GM21447 (cell line): ENCODE measurements at regions not wholly inside any gene's neighbourhood (a gene's known extent, or its start where the extent isn't known, plus 50 kb on each side); places are given as distances from the start of the nearest gene placed in this dataset.
"Not testable (repeated sequence)": the region's sequence is repeated elsewhere in the genome, so short reads cannot be mapped to it uniquely, and the experiment has no call there.

Experiments used
- ATAC-seq: cut with Tn5 transposase; IDR thresholded peaks from one replicate; pipeline ENCODE4 v1.9.1; 2021; ENCODE audit not compliant: unreplicated experiment

DNA sequence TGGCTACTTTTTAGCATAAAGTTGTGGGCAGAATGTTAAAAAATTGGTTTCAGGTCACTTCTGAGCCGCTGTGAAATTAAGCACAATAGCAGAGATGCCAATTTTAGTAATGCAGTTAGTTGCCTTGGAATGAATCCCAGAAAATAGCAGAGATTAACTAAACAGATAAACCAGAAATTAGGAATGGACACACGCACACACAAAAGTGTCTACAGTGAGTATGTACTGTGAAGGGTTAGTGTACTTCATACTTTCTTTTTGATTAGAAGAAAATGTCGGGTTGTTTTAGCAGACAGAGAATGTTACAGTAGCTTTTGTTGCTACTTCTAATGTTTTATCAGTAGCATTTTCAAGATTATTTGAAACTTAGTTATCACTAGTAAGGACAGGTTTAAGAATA, 106.7 kb downstream of the LEPR start:
- no peak for ATAC-seq

DNA sequence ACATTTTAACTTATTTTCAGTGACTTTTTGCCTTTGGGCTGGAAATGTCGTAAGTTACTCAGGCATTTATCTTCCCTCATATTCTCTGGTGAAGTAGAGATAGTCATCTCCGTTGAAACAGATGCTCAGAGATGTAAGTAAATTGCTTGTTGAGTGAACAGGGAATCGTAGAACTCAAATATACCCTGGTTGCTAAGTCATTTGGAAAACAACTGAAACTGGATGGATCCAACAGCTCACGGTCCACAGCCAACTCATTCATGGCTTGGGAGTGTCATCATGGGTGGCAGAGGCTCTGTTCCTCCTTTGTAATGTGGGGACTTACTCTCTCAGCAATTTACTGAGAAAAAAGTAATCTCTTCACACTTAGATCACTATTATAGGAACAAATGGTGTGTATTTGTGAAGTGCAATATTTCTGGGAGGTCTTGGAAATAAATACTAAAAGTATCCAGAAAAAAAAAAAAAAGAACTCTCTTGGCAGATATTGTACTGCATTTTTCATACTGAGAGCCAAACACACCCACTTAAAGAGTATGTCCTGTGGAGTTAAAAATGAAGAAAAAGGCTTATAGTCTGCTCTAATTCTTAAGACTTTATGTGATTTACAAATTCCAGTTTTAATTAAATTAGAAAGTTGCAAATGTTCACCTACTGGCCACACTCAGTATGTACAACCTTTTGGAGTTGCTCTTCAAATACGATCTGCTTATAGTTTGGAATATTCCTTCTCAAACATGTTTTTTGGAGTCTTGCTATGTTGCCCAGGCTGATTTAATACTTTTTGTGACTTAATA, 107.4 kb downstream of the LEPR start:
- no peak for ATAC-seq

DNA sequence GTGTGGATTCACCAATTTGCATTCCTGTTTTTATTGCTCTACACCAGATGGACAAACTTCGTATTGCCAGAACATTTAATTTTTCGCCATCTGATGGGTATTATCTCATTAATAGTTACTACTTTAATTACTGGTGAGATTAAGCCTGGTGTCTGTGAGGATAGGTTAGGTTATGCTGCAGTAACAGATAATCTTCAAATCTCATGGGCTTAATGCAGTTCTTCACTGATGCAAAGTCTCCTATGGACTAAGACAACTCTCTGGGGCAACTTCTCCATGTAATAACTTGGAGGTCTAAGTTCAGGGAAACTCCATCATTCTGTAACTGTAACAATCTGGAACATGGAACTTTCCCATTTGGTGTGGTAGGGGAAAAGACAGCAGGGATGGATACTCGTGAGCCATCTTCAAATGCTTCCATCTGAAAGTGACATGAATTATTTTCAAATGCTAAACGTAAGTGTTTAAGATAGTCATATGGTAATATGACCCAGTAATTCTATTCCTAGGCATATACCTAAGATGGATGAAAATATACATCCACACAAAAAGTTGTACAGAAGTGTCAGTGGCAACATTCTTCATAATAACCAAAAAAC, 111.6 kb downstream of the LEPR start:
- no peak for ATAC-seq

DNA sequence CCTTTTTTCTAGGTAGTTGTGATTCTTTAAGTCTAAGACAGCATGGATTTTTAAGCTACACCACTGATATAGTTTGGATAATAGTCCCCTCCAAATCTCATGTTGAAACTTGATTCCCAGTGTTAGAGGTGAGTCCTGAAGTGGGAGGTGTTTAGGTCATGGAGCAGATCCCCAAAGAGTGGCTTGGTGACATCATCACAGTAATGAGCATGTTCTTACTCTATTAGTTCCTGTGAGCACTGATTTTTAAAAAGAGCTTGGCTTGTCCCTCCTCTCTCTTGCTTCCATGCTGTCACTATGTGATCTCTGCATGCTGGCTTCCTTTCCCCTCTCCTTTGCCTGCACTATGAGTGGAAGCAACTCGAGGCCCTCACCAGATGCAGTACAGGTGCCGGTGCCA, 115.5 kb downstream of the LEPR start:
- no peak for ATAC-seq

DNA sequence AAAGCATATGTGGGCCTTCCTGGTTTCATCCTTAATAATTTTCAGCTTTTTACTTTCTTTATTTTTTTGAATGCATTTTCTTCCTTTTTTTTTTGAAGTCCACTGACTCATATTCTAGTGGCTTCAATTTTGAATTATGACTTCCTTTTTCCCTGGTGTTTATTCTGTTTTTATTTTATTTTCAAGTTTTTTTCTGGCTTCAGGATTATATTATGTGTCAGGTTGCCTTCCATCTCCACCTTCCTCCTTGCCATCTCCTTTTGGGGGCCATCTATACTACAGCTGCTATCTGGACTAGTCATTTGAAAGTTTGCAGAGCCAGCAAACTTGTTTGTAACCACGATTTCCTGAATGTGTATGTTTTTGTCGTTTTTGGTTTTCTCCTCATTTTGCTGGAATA, 117.6 kb downstream of the LEPR start:
- no peak for ATAC-seq

DNA sequence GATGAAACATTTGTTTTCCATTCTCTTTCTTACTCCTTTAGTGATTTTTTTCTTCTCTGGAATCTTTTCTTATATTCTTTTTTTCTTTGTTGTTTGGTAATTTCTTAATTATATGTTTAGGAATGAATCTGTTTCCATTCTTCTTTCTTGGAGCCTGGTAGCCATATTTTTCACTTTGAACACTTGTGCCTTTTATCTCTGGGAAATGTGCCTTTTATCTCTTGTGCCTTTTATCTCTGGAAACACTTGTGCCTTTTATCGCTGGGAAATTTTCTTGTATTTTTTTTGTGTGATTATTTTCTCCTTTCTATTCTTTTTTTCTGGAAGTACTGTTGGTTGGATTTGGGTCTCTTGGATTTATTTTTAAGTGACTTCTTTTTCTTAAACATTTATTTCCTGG, 118.2 kb downstream of the LEPR start:
- no peak for ATAC-seq

DNA sequence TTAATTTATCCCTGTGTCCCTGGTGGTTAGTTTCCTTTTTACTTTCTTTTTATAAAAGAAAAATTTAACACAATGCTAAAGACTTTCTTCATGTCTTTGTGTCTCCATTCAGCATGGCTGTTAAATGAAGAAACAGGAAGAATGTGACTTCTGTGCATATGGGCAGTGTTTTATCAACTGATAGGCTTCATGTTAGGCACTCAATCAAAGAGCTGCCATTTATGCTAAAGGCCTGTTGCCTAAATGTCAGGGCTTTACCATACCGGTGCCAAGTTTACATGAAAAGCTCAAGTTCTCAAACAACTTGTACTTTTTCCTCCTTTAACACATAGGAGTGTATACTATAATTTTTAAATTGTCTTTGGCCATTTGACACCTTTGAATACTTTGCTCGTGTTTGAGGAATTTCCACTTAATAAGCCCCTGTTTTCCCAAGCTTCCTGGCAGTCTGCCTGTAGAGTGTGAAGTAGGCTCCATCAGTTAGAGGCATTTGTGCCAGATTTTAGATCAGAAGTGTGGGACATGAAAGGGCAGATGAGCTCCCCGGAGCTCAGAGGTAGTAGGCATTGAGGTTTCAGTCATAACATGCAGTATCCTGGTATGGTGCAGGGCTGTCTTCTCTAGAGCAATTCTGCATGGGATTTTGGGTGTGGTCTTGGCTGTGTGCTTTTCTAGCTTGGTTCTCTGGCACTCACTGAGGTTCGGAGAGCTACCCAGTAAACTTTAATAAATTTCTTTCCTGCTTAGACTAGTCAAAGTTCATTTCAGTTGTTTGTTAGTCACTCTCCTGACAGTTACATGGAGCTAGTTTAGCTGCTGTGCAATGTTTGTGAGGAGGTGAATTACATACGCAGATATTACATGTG, 119.0 kb downstream of the LEPR start:
- ATAC-seq, result no peak

DNA sequence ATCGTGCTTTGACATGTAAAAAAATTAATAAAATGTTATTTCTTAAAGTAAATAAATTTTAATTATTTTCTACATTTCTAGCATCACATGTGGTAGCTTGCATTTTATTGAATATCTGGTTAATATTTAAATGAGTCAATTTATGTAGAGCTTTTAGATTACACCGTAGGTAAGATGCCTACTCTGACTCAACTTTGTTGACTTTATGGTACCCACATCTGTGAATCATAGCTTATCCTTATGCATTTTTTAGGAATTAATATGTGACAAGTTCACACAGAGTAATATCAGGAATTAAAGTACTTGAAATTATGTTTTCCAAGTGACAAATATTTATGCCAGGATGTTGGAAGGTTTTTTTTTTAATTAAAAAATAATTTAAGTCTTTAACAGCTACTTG, 120.7 kb downstream of the LEPR start:
- no peak for ATAC-seq

DNA sequence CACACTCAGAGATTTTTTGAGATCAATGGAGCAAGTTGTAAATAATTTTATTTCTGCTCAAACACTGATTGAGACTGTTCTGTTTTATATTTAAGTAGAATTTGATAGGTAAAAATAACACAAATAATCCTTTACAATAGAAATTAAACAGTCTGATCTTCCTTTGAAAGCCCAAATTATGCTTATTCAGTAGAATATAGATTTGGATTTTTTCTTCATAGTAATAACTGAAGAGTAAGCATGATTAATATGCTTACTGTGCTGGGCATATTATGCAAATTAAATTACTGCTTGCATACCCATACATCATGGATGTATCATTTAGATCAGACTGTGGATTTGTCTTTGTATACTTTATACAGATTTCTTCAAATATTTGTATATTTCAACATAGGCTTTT, 121.4 kb downstream of the LEPR start:
- ATAC-seq, result no peak

DNA sequence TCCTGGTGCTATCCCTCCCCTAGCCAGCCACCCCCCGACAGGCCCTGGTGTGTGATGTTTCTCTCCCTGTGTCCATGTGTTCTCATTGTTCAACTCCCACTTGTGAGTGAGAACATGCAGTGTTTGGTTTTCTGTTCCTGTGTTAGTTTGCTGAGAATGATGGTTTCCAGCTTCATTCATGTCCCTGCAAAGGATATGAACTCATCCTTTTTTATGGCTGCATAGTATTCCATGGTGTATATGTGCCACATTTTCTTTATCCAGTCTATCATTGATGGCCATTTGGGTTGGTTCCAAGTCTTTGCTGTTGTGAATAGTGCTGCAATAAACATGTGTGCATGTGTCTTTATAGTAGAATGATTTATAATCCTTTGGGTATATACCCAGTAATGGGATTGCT, 122.1 kb downstream of the LEPR start:
- not testable (repeated sequence) for ATAC-seq

DNA sequence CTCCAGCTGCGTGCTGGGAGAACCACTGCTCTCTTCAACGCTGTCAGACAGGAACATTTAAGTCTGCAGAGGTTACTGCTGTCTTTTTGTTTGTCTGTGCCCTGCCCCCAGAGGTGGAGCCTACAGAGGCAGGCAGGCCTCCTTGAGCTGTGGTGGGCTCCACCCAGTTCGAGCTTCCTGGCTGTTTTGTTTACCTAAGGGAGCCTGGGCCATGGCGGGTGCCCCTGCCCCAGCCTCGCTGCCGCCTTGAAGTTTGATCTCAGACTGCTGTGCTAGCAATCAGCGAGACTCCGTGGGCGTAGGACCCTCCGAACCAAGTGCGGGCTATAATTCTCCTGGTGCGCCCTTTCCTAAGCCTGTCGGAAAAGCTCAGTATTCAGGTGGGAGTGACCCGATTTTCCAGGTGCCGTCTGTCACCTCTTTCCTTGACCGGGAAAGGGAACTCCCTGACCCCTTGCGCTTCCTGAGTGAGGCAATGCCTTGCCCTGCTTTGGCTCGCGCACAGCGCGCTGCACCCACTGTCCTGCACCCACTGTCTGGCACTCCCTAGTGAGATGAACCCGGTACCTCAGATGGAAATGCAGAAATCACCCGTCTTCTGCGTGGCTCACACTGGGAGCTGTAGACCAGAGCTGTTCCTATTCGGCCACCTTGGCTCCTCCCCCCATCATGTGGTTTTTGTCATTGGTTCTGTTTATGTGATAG, 130.0 kb downstream of the LEPR start:
- ATAC-seq, result not testable (repeated sequence)

DNA sequence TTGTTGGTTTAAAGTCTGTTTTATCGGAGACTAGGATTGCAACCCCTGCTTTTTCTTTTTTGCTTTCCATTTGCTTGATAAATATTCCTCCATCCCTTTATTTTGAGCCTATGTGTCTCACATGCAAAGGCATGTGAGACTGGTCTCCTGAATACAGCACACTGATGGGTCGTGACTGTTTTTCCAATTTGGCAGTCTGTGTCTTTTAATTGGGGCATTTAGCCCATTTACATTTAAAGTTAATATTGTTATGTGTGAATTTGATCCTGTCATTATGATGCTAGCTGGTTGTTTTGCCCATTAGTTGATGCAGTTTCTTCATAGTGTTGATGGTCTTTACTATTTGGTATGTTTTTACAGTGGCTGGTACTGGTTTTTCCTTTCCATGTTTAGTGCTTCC, 132.0 kb downstream of the LEPR start:
- not testable (repeated sequence) for ATAC-seq

DNA sequence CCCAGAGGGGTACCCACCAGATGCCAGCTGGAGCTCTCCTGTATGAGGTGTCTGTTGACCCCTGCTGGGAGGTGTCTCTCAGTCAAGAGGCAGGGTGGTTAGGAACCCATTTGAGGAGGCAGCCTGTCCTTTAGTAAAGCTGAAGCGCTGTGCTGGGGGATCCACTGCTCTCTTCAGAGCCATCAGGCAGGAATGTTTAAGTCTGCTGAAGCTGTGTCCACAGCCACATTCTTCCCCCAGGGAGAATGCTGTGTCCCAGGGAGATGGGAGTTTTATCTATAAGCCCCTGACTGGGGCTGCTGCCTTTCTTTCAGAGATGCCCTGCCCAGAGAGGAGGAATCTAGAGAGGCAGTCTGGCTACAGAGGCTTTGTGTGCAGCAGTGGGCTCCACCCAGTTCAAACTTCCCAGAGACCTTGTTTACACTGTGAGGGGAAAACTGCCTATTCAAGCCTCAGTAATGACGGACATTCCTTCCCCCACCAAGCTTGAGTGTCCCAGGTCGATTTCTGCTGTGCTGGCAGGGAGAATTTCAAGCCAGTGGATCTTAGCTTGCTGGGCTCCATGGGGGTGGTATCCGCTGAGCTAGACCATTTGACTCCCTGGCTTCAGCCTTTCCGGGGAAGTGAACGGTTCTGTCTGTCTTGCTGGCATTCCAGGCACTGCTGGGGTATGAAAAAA, 133.8 kb downstream of the LEPR start:
- ATAC-seq, result not testable (repeated sequence)

DNA sequence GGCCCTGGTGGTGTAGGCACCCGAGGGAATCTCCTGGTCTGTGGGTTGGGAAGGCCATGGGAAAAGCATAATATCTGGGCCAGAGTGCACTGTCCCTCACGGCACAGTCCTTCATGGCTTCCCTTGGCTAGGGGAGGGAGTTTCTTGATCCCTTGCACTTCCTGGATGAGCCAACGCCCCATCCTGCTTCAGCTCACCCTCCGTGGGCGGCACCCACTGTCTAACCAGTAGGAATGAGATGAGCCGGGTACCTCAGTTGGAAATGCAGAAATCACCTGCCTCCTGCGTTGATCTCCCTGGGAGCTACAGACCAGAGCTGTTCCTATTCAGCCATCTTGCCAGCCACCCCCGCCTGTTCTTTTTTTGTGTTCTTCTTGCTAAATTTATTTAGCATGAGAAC, 134.4 kb downstream of the LEPR start:
- no peak for ATAC-seq

DNA sequence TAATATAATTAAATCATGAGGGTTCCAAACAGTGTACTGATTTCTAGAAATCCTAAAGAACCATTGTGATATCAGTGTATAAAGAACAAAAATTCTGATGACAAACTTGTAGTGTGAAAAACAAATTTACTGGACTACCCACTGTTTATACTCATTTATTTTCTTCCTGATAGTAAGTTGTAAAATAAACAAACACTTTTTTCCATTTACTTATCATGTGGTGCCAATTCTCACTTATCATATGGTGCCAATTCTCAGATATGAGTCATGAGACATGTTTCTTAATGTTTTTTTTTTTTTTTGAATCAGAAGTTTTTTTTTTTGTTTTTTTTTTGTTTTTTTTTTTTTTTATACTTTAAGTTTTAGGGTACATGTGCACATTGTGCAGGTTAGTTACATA, 137.7 kb downstream of the LEPR start:
- ATAC-seq, result no peak

DNA sequence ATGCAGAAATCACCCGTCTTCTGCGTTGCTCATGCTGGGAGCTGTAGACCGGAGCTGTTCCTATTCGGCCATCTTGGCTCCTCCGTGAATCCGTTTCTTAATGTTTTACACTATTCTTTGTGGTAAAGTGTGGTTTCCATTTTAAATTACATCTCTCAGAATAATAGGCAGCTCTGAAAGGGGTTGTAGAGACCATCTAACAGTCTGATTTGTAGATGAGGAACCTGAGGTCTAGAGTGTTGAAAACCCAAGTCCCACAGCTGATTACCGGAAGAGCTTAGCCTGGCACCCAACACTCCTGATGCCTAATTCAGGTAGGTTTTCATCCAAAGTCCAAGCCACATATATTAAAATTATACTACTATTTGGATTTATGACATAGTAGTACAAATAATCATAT, 144.0 kb downstream of the LEPR start:
- no peak for ATAC-seq

DNA sequence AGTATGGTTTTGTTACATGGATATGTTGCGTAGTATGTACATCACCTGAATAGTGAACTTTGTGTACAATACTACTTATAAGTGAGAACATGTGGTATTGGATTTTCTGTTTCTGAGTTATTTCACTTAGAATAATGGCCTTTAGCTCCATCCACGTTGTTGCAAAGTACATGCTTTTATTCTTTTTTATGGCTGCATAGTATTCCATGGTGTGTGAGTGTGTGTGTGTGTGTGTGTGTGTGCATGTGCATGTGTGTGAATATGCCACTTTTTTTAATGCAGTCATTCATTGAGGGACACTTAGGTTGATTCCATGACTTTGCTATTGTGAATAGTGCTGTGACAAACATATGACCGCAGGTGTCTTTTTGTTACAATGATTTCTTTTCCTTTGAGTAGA, 147.8 kb downstream of the LEPR start:
- ATAC-seq, result no peak

DNA sequence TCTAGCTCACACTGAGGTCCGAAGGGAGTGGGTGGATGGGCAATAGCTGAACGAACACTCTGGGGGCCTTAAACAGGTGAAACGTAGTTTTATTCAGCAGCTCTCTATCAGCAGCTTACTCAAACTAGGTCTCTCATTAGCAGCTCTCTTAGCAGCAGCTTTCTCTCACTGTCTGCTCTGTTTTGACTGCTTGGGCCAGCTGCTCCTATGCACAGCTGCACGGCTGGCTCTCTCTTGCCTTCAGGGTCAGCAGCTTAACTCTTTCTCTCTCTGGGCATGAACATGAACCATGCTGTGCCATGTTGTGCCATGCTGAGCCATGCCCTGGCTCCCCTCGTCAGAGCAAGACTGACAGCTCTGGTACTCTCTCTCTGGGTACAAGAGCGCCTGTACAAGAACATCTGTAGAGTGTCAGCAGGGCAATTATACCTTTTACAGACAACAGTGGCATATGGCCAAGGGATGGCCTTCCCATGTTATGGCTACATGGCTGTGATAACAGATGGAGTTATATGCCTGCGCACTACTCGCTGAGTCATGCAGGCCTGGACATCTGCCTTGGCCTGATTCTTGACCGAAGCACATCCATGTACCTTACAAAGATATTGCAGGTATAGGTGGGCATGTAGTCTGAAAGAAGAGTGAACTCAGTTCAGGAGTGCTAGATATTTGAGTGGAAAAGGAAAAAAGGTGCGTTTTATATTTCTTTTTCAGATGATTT, 152.4 kb downstream of the LEPR start:
- ATAC-seq, result no peak

DNA sequence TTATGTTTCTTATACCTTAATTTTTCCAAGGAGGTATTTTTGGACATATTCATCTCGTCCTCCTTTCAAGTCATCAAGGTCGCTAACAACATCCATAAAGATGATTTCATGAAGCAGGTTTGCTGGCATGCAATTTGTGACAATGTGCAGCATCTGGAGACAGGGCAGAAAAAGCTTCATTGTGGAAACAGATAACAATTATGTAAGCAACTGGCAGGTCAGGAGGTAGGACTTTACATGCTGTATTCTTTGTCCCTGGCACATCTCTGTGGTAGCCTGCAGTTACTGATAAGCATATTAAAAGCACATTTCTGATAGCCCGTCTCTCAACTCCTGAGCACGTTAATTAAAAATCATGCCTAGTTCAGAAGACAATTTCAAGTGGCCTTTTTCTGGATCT, 156.8 kb downstream of the LEPR start:
- no peak for ATAC-seq

DNA sequence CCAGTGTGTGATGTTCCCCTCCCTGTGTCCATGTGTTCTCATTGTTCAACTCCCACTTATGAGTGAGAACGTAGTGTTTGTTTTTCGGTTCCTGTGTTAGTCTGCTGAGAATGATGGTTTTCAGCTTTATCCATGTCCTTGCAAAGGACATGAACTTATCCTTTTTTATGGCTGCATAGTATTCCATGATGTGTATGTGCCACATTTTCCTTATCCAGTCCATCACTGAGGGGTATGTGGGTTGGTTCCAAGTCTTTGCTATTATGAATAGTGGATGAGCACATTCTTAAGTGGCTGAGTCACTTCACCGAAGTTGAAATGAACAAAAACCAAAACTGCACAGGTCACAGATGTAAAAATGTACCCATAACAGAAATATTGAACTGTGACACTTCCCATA, 157.5 kb downstream of the LEPR start:
- not testable (repeated sequence) for ATAC-seq
